Progenitor cell of endocrine pancreas (in vitro differentiated cells): ENCODE measurements at regions not wholly inside any gene's neighbourhood (a gene's known extent, or its start where the extent isn't known, plus 50 kb on each side); places are given as distances from the start of the nearest gene placed in this dataset.

Source experiments
- DNase-seq: peaks from one replicate; pipeline ENCODE4 v3.0.0; 2021; ENCODE audit warnings: low spot score; ENCODE audit not compliant: unreplicated experiment
- H3K27ac Mint-ChIP-seq: 2 replicates; pipeline ENCODE4 v1.8.0; 2021; ENCODE audit warnings: mild to moderate bottlenecking, moderate library complexity, mixed read lengths
- H3K27me3 Mint-ChIP-seq: 2 replicates; pipeline ENCODE4 v1.8.0; 2021; ENCODE audit warnings: mixed read lengths
- H3K36me3 Mint-ChIP-seq: 2 replicates; pipeline ENCODE4 v1.8.0; 2022; ENCODE audit warnings: mixed read lengths; ENCODE audit not compliant: insufficient read depth
- H3K4me1 Mint-ChIP-seq: 2 replicates; pipeline ENCODE4 v1.8.0; 2021; ENCODE audit warnings: low read depth, mixed read lengths
- H3K4me3 Mint-ChIP-seq: 2 replicates; pipeline ENCODE4 v1.8.0; 2021; ENCODE audit warnings: low read depth, mild to moderate bottlenecking, moderate library complexity, mixed read lengths
- H3K9me3 Mint-ChIP-seq: 2 replicates; pipeline ENCODE4 v1.8.0; 2021; ENCODE audit warnings: low read depth, mixed read lengths
- CTCF ChIP-seq: fragments of 200-600 bp; sonication (generic); IDR thresholded peaks from one replicate; pipeline ENCODE4 v1.5.0; 2021; ENCODE audit warnings: antibody characterized with exemption, mild to moderate bottlenecking; ENCODE audit not compliant: unreplicated experiment

GRCh38 chr12:116650585-116651087 lies 87.2 kb downstream of the SPRING1 start:
- no peaks in the 10 kb centered on the region for H3K36me3 Mint-ChIP-seq
- no peak for TF ChIP-seq CTCF
- no peak overlapping the region for H3K4me3 Mint-ChIP-seq
- H3K4me1 Mint-ChIP-seq: peaks cover 4% of the 10 kb centered on the region
- H3K27me3 Mint-ChIP-seq: peaks cover 28% of the 10 kb centered on the region
- no peak overlapping the region for H3K27ac Mint-ChIP-seq
- H3K9me3 Mint-ChIP-seq: peaks cover 7% of the 10 kb centered on the region
- no peak for DNase-seq

- Mint-ChIP-seq H3K27me3 (peaks cover 29% of the 10 kb centered on the region), H3K27ac (no peak overlapping the region), H3K4me3 (no peak overlapping the region), H3K4me1 (peaks cover 4% of the 10 kb centered on the region), H3K9me3 (peaks cover 7% of the 10 kb centered on the region), H3K36me3 (no peaks in the 10 kb centered on the region)
- no peak for DNase-seq
- TF ChIP-seq CTCF: no peak
Measured at GRCh38 chr12:116650062-116650461, 87.8 kb downstream of the SPRING1 start.

GRCh38 chr12:116647813-116648212 lies 88.6 kb downstream of the MAP1LC3B2 start:
- no peak overlapping the region for H3K27ac Mint-ChIP-seq

GRCh38 chr12:116646901-116647300 lies 87.7 kb downstream of the MAP1LC3B2 start:
- H3K36me3 Mint-ChIP-seq: no peaks in the 10 kb centered on the region
- TF ChIP-seq CTCF: no peak
- DNase-seq: no peak
- no peak overlapping the region for H3K4me3 Mint-ChIP-seq
- peaks cover 4% of the 10 kb centered on the region for H3K4me1 Mint-ChIP-seq
- H3K9me3 Mint-ChIP-seq: no peaks in the 10 kb centered on the region
- H3K27me3 Mint-ChIP-seq: peaks cover 31% of the 10 kb centered on the region
- H3K27ac Mint-ChIP-seq: no peak overlapping the region

More at GRCh38 chr12:116647813-116648212, 88.6 kb downstream of the MAP1LC3B2 start:
- TF ChIP-seq CTCF: no peak
- Mint-ChIP-seq H3K9me3 (peaks cover 1% of the 10 kb centered on the region), H3K4me3 (no peak overlapping the region), H3K27me3 (peaks cover 31% of the 10 kb centered on the region), H3K36me3 (no peaks in the 10 kb centered on the region), H3K4me1 (peaks cover 4% of the 10 kb centered on the region)
- no peak for DNase-seq

- Mint-ChIP-seq H3K27ac (no peak overlapping the region), H3K4me3 (no peak overlapping the region), H3K9me3 (no peaks in the 10 kb centered on the region)
Measured at GRCh38 chr12:116644806-116645205, 85.6 kb downstream of the MAP1LC3B2 start.

More at GRCh38 chr12:116644806-116645205, 85.6 kb downstream of the MAP1LC3B2 start:
- no peak for TF ChIP-seq CTCF
- Mint-ChIP-seq H3K4me1 (peaks cover 5% of the 10 kb centered on the region), H3K36me3 (no peaks in the 10 kb centered on the region), H3K27me3 (peaks cover 26% of the 10 kb centered on the region)
- DNase-seq: no peak
